Adipocyte (in vitro differentiated cells): ENCODE measurements at regions not wholly inside any gene's neighbourhood (a gene's known extent, or its start where the extent isn't known, plus 50 kb on each side); places are given as distances from the start of the nearest gene placed in this dataset.
A peak's percentile ranks its signal among the peaks of the same experiment; 100 is the strongest.

ENCODE experiments used
- DNase-seq: peaks from one replicate; pipeline ENCODE4 v3.0.0-alpha.2; 2015; ENCODE audit warnings: low read depth
- H3K27me3 ChIP-seq: replicated peaks from 2 replicates; pipeline ENCODE4 v1.7.0; 2013; ENCODE audit warnings: mild to moderate bottlenecking, low read length, moderate library complexity; ENCODE audit not compliant: control insufficient read depth, insufficient read depth
- H3K36me3 ChIP-seq: 2 replicates; pipeline ENCODE4 v1.7.0; 2013; ENCODE audit warnings: low read length, mild to moderate bottlenecking, moderate library complexity; ENCODE audit not compliant: control insufficient read depth, insufficient read depth, severe bottlenecking
- H3K4me1 ChIP-seq: 2 replicates; pipeline ENCODE4 v1.7.0; 2013; ENCODE audit warnings: mild to moderate bottlenecking, low read length, moderate library complexity; ENCODE audit not compliant: control insufficient read depth, insufficient read depth
- H3K4me3 ChIP-seq: 2 replicates; pipeline ENCODE4 v1.7.0; 2013; ENCODE audit warnings: mild to moderate bottlenecking, low read length, moderate library complexity
- H3K9ac ChIP-seq: 2 replicates; pipeline ENCODE4 v1.7.0; 2013; ENCODE audit warnings: mild to moderate bottlenecking, low read length, moderate library complexity
- H3K9me3 ChIP-seq: 2 replicates; pipeline ENCODE4 v1.7.0; 2013; ENCODE audit warnings: mild to moderate bottlenecking, low read length, moderate library complexity; ENCODE audit not compliant: control insufficient read depth

DNA sequence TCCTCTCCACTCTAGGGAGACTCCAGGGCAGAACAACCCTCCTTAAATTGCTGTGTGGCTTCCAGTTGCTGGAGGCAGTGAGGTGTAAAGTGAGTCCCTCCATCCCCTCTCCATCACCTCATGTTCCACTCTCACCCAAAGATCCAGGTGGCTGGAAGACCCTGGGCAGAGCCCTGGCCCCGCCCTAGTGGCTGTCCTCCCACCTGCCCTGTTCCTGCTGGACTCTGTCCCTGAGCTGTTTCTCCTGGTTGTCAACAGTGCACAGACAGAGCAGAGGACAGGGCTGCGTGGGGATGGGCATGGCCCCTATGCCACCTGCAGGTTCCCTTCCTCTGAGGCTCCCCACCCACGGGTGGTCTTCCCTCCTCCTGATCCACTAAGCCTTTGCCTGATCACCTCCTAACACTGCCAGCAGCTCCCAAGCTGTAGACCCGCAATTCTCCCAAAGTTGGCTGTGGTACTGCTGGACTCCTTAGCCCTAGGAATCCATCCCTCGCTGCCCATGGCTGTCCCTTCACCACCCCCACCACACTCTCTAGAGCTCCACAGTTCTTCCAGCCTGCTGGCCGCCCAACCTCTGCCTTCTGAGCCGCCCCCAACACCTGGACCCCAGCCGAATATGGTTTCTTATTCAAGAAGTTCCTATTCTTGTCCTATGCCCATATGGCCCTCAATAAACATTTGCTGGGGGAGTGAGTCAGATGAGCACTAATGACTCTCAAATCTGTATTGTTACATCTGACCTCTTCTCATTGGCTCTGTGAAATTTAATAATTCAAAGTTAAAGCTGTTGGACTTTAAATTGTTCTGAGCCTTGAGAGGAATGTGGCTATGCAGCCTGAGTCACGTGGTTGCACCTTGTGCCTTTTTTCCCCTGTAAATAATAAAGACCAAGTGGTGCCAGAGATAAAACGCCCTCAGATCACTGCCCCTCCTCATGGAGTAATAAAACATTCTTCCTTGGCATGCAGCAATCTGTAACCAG is 260.0 kb upstream of the HS6ST1 start:
- H3K9me3 ChIP-seq, result no peaks in the 10 kb centered on the region
- no peak overlapping the region for H3K9ac ChIP-seq
- H3K4me3 ChIP-seq, result no peak overlapping the region
- H3K36me3 ChIP-seq, result no peaks in the 10 kb centered on the region
- H3K4me1 ChIP-seq, result peaks cover 3% of the 10 kb centered on the region
- H3K27me3 ChIP-seq, result no peaks in the 10 kb centered on the region
- DNase-seq, result peak; percentile 6

DNA sequence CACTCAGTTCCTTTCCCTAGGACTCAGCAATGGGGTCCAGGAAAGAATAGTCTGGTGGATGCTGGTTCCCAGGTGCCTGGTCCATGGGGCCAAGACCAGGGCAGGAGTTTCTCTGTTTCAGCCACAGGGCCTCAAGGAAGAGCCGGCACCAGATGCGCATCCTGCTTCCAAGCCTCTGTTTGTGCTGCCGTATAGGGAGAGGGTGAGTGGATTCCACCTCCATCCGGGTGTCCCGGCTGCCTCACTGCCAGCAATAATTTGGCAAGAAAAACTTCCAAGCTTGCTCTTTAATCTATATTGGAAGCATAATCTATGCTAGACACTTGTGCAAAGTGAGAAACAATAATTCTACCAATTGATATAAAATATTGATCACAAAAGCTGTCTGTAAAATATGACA is 261.2 kb upstream of the HS6ST1 start:
- Histone ChIP-seq H3K9me3 (peaks cover 2% of the 10 kb centered on the region), H3K9ac (no peak overlapping the region)

DNA sequence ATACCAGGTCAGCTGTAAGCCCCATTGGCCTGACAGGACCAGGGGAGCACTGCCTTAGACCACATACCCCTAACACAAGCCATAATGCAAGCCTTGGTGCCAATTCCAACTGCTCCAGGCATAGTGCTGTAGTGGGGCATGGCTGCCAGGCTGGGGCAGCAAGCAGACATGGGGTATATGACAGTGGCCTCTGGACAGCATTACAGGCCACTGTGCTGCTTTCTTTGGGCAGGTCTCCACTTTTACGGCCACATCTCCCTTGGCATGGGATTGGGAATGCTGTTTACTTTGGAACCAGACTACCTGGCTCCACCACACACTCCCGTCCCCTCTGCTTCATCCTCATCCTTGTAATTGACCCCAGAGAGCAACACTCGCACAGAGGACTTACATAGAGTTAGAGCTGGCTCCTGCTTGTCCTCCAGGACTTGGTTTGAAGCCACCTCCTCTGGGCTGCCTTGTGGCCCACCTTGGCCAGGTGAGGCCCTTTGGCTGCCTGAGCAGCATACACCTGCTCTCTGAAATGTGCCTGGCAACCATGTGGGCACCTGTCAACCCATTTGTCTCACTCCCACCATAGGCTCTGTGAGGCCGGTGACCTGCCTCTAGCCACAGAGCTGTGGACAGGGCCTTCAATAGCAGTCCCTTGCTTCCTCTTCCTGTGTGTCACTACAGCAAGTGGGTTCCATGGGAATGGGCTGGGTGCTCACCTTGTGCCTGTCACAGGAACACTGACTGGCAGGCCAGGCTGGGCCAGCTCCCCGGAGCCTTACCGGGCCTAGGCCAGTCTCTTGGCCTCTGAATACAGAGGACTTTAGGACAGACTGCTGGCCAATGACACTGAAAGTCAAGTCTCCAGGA is 262.6 kb upstream of the HS6ST1 start:
- peaks cover 11% of the 10 kb centered on the region for H3K9me3 ChIP-seq
- peaks cover 5% of the 10 kb centered on the region for H3K4me1 ChIP-seq
- H3K4me3 ChIP-seq, result no peak overlapping the region
- H3K36me3 ChIP-seq, result no peaks in the 10 kb centered on the region
- no peak overlapping the region for H3K9ac ChIP-seq
- no peaks in the 10 kb centered on the region for H3K27me3 ChIP-seq
- no peak for DNase-seq

More for the DNA sequence above, 261.2 kb upstream of the HS6ST1 start:
- Histone ChIP-seq H3K27me3 (no peaks in the 10 kb centered on the region), H3K4me3 (no peak overlapping the region), H3K36me3 (no peaks in the 10 kb centered on the region), H3K4me1 (peaks cover 5% of the 10 kb centered on the region)
- no peak for DNase-seq

DNA sequence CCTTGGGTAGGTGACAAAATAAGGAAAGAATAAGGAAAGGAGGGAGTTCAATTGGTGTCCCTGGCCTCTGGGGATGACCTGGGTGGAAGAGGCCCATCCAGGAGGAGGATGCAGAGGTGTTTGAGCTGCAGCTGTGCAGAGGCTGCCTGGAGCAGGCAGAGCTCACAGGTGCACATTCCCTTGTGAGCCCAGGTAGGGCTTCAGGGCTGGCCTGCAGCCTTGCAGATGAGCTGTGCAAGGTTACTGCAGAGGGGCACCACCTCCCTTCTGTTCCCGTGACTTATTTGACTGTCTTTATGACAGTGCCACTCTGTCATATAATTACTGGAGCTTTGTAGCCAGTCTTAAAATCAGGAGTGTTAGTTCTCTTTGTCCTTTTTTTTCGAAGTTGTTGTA is 263.2 kb upstream of the HS6ST1 start:
- H3K4me1 ChIP-seq, result peaks cover 5% of the 10 kb centered on the region
- no peak overlapping the region for H3K9ac ChIP-seq
- no peaks in the 10 kb centered on the region for H3K27me3 ChIP-seq
- H3K9me3 ChIP-seq, result peaks cover 11% of the 10 kb centered on the region
- H3K36me3 ChIP-seq, result no peaks in the 10 kb centered on the region
- no peak overlapping the region for H3K4me3 ChIP-seq
- no peak for DNase-seq

DNA sequence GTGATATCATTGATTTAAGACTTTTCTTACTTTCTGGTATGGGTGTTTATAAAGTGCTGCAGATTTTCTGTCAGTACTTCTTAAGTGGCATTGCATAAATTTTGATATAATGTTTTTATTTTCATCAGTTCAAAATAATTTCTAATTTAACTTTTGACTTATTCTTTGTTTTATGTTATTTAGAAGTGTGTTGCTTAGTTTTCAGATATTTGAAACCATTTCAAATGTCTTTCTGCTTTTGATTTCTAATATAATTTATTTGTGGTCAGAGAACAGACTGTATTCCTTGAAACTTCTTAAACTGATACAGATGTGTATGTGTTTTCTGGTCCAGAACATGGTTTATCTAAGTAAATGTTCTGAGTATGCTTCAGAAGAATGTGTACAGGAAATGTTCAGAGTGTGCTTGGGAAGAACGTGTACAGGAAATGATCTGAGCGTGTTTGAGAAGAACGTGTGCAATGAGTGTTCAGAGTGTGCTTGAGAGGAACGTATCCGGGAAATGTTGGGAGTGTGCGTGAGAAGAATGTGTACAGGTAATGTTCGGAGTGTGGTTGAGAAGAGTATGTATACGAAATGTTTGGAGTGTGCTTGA is 265.7 kb upstream of the HS6ST1 start:
- H3K4me1 ChIP-seq, result peaks cover 5% of the 10 kb centered on the region
- H3K9me3 ChIP-seq, result peaks cover 11% of the 10 kb centered on the region
- no peaks in the 10 kb centered on the region for H3K27me3 ChIP-seq
- H3K9ac ChIP-seq, result no peak overlapping the region
- H3K4me3 ChIP-seq, result no peak overlapping the region
- H3K36me3 ChIP-seq, result no peaks in the 10 kb centered on the region
- peak; percentile 78 for DNase-seq

DNA sequence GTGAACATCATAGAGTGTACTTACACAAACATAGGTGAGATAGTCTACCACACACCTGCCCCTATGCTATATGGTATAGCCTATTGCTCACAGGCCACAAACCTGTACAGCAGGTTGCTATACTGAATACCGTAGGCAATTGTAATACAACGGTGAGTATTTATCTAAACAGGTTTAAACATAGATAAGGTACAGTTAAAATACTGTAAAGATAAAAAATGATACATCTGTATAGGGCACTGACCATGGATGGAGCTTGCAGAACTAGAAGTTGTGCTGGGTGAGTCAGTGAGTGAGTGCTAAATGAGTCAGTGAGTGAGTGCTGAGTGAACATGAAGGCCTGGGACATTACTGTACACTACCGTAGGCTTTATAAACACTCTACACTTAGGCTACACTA is 267.0 kb upstream of the HS6ST1 start:
- Histone ChIP-seq H3K27me3 (no peaks in the 10 kb centered on the region), H3K36me3 (no peaks in the 10 kb centered on the region), H3K4me3 (no peak overlapping the region), H3K9me3 (peaks cover 11% of the 10 kb centered on the region), H3K4me1 (peaks cover 5% of the 10 kb centered on the region), H3K9ac (no peak overlapping the region)
- DNase-seq, result peak; percentile 58

DNA sequence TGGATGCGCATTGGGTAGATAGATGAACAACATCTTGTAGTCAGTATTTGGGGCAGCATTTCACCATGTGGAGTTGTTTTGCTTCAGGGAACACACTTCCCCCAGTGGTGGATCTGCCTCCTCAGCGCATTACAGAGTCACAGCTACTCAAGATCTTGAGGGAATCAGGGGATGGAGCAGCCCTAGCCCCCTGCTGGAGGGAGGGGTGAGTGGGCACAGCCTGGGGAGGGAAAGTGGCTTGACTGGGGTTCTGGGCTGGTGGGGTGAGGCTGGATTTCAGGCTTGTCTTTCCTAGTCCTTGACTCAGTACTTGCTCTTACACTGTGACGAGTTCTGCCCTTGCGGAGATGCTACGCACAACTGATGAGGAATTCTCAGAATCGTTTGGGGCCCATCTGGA is 271.0 kb upstream of the HS6ST1 start:
- Histone ChIP-seq H3K9me3 (peaks cover 10% of the 10 kb centered on the region), H3K9ac (no peak overlapping the region), H3K27me3 (no peaks in the 10 kb centered on the region), H3K4me3 (no peak overlapping the region), H3K36me3 (no peaks in the 10 kb centered on the region), H3K4me1 (peaks cover 14% of the 10 kb centered on the region)
- DNase-seq, result no peak

DNA sequence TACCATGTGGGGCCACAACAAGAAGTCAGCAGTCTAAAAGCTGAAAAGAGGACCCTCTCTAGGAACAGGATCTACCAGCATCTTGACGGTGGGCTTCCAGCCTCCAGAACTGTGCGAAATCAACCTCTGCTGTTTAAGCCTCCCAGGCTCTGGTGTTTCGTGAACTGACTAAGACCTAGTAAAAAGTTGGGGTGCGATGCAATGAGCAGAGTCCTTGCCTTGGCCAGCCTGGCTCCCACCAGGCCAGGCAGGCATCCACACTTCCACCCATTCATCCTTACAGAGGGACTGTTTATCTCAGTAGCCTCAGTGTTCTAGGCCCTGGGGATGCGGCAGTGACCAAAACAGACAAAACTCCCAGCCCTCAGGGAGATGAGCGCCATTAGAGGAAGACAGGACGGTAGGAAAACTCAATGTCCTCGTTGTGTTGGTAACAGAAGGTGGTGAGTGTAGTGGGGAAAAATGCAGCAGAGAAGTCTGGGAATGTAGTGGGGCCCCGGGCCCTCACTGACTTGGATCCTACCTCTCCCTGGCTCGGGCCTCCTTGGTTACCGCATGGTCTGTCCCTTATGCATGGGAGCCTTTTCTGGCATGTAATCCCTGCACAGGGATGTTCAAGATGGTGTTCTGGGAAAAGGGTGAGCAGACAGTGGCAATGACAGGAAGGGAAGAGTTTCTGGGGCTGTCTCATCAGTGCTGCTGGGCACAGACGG is 271.8 kb upstream of the HS6ST1 start:
- peaks cover 2% of the 10 kb centered on the region for H3K9me3 ChIP-seq
- H3K36me3 ChIP-seq, result no peaks in the 10 kb centered on the region
- H3K4me1 ChIP-seq, result peaks cover 14% of the 10 kb centered on the region
- DNase-seq, result no peak
- no peak overlapping the region for H3K4me3 ChIP-seq
- H3K9ac ChIP-seq, result no peak overlapping the region
- H3K27me3 ChIP-seq, result no peaks in the 10 kb centered on the region

DNA sequence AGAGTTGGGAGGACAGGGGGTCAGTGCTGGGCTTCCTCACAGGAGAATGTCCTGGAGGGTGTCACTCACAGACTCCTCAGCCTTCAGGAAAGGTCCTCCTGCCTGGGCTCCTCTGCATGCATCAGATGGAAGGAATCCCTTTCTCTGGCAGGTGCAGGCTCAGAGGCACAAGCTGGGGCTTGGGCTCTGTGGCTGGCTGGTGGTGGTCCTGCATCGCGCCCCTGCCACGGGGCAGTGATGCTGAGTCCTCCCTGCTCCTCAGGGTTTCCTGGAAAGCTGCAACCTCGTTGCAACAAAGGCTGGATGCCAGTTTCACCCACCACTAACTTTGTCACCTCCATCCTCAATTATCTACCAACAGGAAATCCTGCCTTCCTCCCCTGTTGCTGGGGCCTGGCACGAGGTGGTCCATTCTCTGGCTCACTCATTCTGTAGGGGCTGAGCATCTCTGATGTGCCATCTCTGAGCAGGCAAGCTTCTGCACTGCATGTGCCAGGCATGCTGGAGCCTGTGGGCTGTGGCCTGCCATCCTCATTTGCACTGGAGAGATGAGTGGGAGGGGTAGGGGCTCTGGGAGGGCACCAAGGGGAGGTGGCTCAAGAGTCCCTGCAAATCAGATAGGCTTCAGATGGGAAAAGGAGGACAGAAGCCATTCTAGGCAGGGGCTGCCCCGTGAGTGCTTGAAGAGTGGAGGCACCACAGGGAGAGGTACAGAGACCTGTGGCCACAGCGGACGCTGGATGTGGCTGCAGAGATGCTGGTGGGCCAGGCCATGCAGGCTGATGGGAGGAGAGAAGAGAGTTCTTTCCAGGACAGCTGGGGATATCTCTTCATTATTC is 272.6 kb upstream of the HS6ST1 start:
- peaks cover 16% of the 10 kb centered on the region for H3K4me1 ChIP-seq
- no peak overlapping the region for H3K9ac ChIP-seq
- H3K9me3 ChIP-seq, result no peaks in the 10 kb centered on the region
- H3K36me3 ChIP-seq, result no peaks in the 10 kb centered on the region
- DNase-seq, result no peak
- H3K27me3 ChIP-seq, result no peaks in the 10 kb centered on the region
- no peak overlapping the region for H3K4me3 ChIP-seq
